Body of pancreas (tissue), 4 donors: ENCODE measurements at regions not wholly inside any gene's neighbourhood (a gene's known extent, or its start where the extent isn't known, plus 50 kb on each side); places are given as distances from the start of the nearest gene placed in this dataset.

Source experiments
- POLR2A ChIP-seq, 3 donors: fragments of 450-650 bp; IDR thresholded peaks; one replicate each; pipeline ENCODE4 v1.6.1; 2016; ENCODE audit warnings: antibody characterized with exemption in 3 of 3, mild to moderate bottlenecking in 2 of 3
- TF ChIP-seq, protein P1 (sequence below), 7 experiments: fragments of 450-650 bp in 4 of 7; fragments of 200-600 bp in 3 of 7; sonication (generic) in 3 of 7; IDR thresholded peaks; one replicate each; pipeline ENCODE4 v1.5.1; 2016 to 2019; ENCODE audit warnings: antibody characterized with exemption in 7 of 7

GRCh38 chr3:83011481-83011880, 1250.0 kb upstream of the GBE1 start:
- TF ChIP-seq, protein P1, sequence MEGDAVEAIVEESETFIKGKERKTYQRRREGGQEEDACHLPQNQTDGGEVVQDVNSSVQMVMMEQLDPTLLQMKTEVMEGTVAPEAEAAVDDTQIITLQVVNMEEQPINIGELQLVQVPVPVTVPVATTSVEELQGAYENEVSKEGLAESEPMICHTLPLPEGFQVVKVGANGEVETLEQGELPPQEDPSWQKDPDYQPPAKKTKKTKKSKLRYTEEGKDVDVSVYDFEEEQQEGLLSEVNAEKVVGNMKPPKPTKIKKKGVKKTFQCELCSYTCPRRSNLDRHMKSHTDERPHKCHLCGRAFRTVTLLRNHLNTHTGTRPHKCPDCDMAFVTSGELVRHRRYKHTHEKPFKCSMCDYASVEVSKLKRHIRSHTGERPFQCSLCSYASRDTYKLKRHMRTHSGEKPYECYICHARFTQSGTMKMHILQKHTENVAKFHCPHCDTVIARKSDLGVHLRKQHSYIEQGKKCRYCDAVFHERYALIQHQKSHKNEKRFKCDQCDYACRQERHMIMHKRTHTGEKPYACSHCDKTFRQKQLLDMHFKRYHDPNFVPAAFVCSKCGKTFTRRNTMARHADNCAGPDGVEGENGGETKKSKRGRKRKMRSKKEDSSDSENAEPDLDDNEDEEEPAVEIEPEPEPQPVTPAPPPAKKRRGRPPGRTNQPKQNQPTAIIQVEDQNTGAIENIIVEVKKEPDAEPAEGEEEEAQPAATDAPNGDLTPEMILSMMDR (IDR thresholded peaks at IDR 0.05) = no peak
- TF ChIP-seq POLR2A (IDR thresholded peaks at IDR 0.05) = no peak
